HepG2 (cell line): ENCODE measurements at regions not wholly inside any gene's neighbourhood (a gene's known extent, or its start where the extent isn't known, plus 50 kb on each side); places are given as distances from the start of the nearest gene placed in this dataset.

Experiments
- CTCF ChIP-seq: sonication (generic); formaldehyde crosslinking; IDR thresholded peaks from 2 replicates; pipeline ENCODE4 v1.5.0; 2020; ENCODE audit warnings: mild to moderate bottlenecking, missing genetic modification reagents, moderate library complexity
- HDAC6 ChIP-seq: fragments of 200-600 bp; sonication (generic); IDR thresholded peaks from 2 replicates; pipeline ENCODE4 v1.7.0; 2017; ENCODE audit warnings: mild to moderate bottlenecking, antibody characterized with exemption, low read length, low read depth
- SMARCE1 ChIP-seq: fragments of 450-650 bp; IDR thresholded peaks from 2 replicates; pipeline ENCODE4 v1.6.1; 2017; ENCODE audit warnings: borderline replicate concordance
- TARDBP ChIP-seq: sonication (generic); formaldehyde crosslinking; IDR thresholded peaks from 2 replicates; pipeline ENCODE4 v1.8.0; 2022; ENCODE audit warnings: mild to moderate bottlenecking, missing genetic modification reagents
- ZFP36 ChIP-seq: fragments of 150-350 bp; IDR thresholded peaks from 2 replicates; pipeline ENCODE4 v1.6.1; 2018; ENCODE audit warnings: borderline replicate concordance, low read length, low read depth; ENCODE audit not compliant: partially characterized antibody

DNA sequence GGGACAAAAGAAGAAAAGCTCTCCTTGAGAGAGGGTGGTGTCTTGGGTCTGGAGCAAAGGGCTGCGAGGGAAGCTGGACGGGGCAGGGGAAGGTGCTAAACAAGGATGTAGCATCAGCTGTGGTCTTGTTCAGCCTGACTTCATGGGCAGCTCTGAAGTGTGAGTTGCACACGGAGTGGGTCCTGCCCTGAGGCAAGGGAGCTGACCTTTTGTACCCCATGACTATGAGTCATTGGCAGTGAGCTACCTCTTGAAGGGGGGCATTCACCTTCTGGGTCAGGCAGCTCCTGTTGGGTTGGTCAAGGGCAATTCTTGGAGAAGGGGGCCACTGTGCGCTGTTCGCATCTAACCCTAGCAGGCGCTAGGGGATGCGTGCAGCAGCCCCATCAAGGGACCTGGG lies 151.8 kb downstream of the SMIM20 start:
- no peak for TF ChIP-seq ZFP36
- no peak for TF ChIP-seq CTCF
- TF ChIP-seq SMARCE1, result no peak
- no peak for TF ChIP-seq HDAC6
- TF ChIP-seq TARDBP (CRISPR knock-in tag), result no peak
